ENCODE measurements at regions not wholly inside any gene's neighbourhood (a gene's known extent, or its start where the extent isn't known, plus 50 kb on each side); places are given as distances from the start of the nearest gene placed in this dataset.

- no peak overlapping the region for H3K27ac Mint-ChIP-seq
- peaks cover 3% of the 10 kb centered on the region for H3K4me1 Mint-ChIP-seq
- Histone ChIP-seq H3K27me3 (ENCODE audit: control insufficient read depth, insufficient read depth, low read length, poor library complexity, severe bottlenecking) (no peaks in the 10 kb centered on the region), H3K4me3 (ENCODE audit: low read length) (no peak overlapping the region), H3K9ac (ENCODE audit: extremely low read depth, low read length, poor library complexity, severe bottlenecking) (no peak overlapping the region), H3K36me3 (ENCODE audit: control insufficient read depth, insufficient read depth, low read length) (no peaks in the 10 kb centered on the region), H3K4me1 (ENCODE audit: control insufficient read depth, insufficient read depth, low read length) (no peaks in the 10 kb centered on the region), H3K9me3 (ENCODE audit: control insufficient read depth, low read length) (peaks cover 34% of the 10 kb centered on the region), H3K27ac (ENCODE audit: low read depth, low read length) (no peak overlapping the region)
- DNase-seq = no peak
- TF ChIP-seq CTCF (conservative IDR thresholded peaks at IDR 0.05) = no peak
- no peaks in the 10 kb centered on the region for H3K27me3 Mint-ChIP-seq (ENCODE audit: insufficient read depth)
- 100% methylated on average over 1 of the region's 1 CpG for WGBS, 2 experiments (ENCODE audit: insufficient coverage in 1 of 2, insufficient read length in 1 of 2)
- no peak overlapping the region for H3K4me3 Mint-ChIP-seq
- H3K36me3 Mint-ChIP-seq (ENCODE audit: low read depth) = no peaks in the 10 kb centered on the region
- peaks cover 20% of the 10 kb centered on the region for H3K9me3 Mint-ChIP-seq
Measured at GRCh38 chr18:2451556-2451955, 119.7 kb downstream of the METTL4 start.

DNA sequence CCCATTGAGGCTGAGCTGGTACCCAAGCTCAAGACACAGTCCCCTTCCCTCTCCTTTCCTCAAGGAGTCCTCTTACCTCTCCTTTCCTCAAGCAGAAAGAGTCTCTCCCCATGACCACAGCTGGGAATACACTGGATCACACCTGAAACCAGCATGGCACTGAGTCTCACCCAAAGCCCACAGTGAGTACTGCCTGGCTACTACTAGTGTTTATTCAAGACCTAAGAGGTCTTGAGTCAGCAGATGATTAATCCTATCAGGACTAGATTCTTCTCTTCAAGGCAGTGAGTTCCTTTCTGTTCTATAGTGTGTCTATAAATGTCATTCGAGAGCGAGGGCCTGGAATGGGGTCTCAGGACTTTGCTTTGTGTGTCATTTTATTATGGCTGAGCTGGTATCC, 111.4 kb downstream of the METTL4 start:
- Histone ChIP-seq H3K36me3 (ENCODE audit: control insufficient read depth, insufficient read depth, low read length) (no peaks in the 10 kb centered on the region), H3K4me1 (ENCODE audit: control insufficient read depth, insufficient read depth, low read length) (no peaks in the 10 kb centered on the region), H3K9me3 (ENCODE audit: control insufficient read depth, low read length) (peaks cover 51% of the 10 kb centered on the region), H3K9ac (ENCODE audit: extremely low read depth, low read length, poor library complexity, severe bottlenecking) (no peak overlapping the region), H3K27me3 (ENCODE audit: control insufficient read depth, insufficient read depth, low read length, poor library complexity, severe bottlenecking) (no peaks in the 10 kb centered on the region), H3K4me3 (ENCODE audit: low read length) (no peak overlapping the region), H3K27ac (ENCODE audit: low read depth, low read length) (no peak overlapping the region)
- DNase-seq = no peak
- Mint-ChIP-seq H3K27me3 (ENCODE audit: insufficient read depth) (no peaks in the 10 kb centered on the region), H3K27ac (no peak overlapping the region), H3K9me3 (peaks cover 31% of the 10 kb centered on the region), H3K36me3 (ENCODE audit: low read depth) (no peaks in the 10 kb centered on the region), H3K4me3 (no peak overlapping the region), H3K4me1 (peaks cover 16% of the 10 kb centered on the region)
- TF ChIP-seq CTCF (conservative IDR thresholded peaks at IDR 0.05) = no peak
- 89% methylated on average over 2 of the region's 2 CpGs; no CpG with 5 or more reads in 1 of the 2 experiments for WGBS, 2 experiments (ENCODE audit: insufficient coverage in 1 of 2, insufficient read length in 1 of 2)

- Histone ChIP-seq H3K4me1 (ENCODE audit: control insufficient read depth, insufficient read depth, low read length) (no peaks in the 10 kb centered on the region), H3K9ac (ENCODE audit: extremely low read depth, low read length, poor library complexity, severe bottlenecking) (no peak overlapping the region), H3K27ac (ENCODE audit: low read depth, low read length) (no peak overlapping the region), H3K9me3 (ENCODE audit: control insufficient read depth, low read length) (peaks cover 31% of the 10 kb centered on the region), H3K27me3 (ENCODE audit: control insufficient read depth, insufficient read depth, low read length, poor library complexity, severe bottlenecking) (no peaks in the 10 kb centered on the region), H3K36me3 (ENCODE audit: control insufficient read depth, insufficient read depth, low read length) (no peaks in the 10 kb centered on the region), H3K4me3 (ENCODE audit: low read length) (peak overlapping the region; percentile 71)
- peaks cover 10% of the 10 kb centered on the region for H3K9me3 Mint-ChIP-seq
- H3K4me3 Mint-ChIP-seq = no peak overlapping the region
- 81% methylated on average over 1 of the region's 1 CpG; no CpG with 5 or more reads in 1 of the 2 experiments for WGBS, 2 experiments (ENCODE audit: insufficient coverage in 1 of 2, insufficient read length in 1 of 2)
- H3K4me1 Mint-ChIP-seq = peaks cover 17% of the 10 kb centered on the region
- H3K36me3 Mint-ChIP-seq (ENCODE audit: low read depth) = peaks cover 5% of the 10 kb centered on the region
- H3K27ac Mint-ChIP-seq = no peak overlapping the region
- TF ChIP-seq CTCF (conservative IDR thresholded peaks at IDR 0.05) = peak; percentile 14
- DNase-seq = no peak
- no peaks in the 10 kb centered on the region for H3K27me3 Mint-ChIP-seq (ENCODE audit: insufficient read depth)
Measured at GRCh38 chr18:2466978-2467377, 104.3 kb downstream of the METTL4 start.
